ENCODE measurements at regions not wholly inside any gene's neighbourhood (a gene's known extent, or its start where the extent isn't known, plus 50 kb on each side); places are given as distances from the start of the nearest gene placed in this dataset.

GRCh38 chr12:71060426-71060825 lies 97.4 kb downstream of the TSPAN8 start:
- Histone ChIP-seq H2BK5ac (ENCODE audit: insufficient read length, low read length) (no peak overlapping the region), H3K4ac (ENCODE audit: low read depth, low read length) (no peak overlapping the region), H3K4me1 (ENCODE audit: insufficient read depth, low read length) (no peaks in the 10 kb centered on the region), H3K79me2 (ENCODE audit: insufficient read depth, low read length) (no peaks in the 10 kb centered on the region), H3K27ac (ENCODE audit: insufficient read length, low read depth, low read length) (no peak overlapping the region), H3K9ac (ENCODE audit: extremely low read depth, insufficient read length, low read length) (no peak overlapping the region), H4K20me1 (ENCODE audit: control insufficient read depth, insufficient read depth, insufficient read length) (no peaks in the 10 kb centered on the region), H3T11ph (ENCODE audit: low read length) (no peak overlapping the region), H3K18ac (ENCODE audit: insufficient read length, low read depth, low read length) (no peak overlapping the region), H3K14ac (ENCODE audit: insufficient read depth, low read length) (no peak overlapping the region), H3K23ac (ENCODE audit: insufficient read length, low read depth, low read length) (no peak overlapping the region), H2AFZ (ENCODE audit: low read length) (no peak overlapping the region), H2BK20ac (ENCODE audit: low read depth, low read length, poor library complexity, severe bottlenecking) (no peak overlapping the region), H3K9me3 (ENCODE audit: control insufficient read depth, low read depth, low read length) (no peaks in the 10 kb centered on the region), H3K4me2 (ENCODE audit: insufficient read depth, insufficient read length, low read length) (no peak overlapping the region), H3K23me2 (ENCODE audit: insufficient read length, low read depth, low read length, poor library complexity, severe bottlenecking) (no peaks in the 10 kb centered on the region), H2BK120ac (ENCODE audit: low read depth, low read length, poor library complexity, severe bottlenecking) (no peak overlapping the region), H2BK15ac (ENCODE audit: low read depth, low read length) (no peak overlapping the region), H2BK12ac (ENCODE audit: insufficient read length, low read depth, low read length) (no peak overlapping the region), H4K91ac (ENCODE audit: insufficient read length, low read depth, low read length) (no peak overlapping the region), H3K56ac (ENCODE audit: insufficient read length, low read depth, low read length) (no peak overlapping the region), H2AK5ac (ENCODE audit: insufficient read length, low read length) (no peak overlapping the region), H4K8ac (replicated peaks; ENCODE audit: insufficient read length, low read depth, low read length) (no peak overlapping the region), H3K79me1 (ENCODE audit: insufficient read depth, low read depth, low read length, poor library complexity, severe bottlenecking) (no peaks in the 10 kb centered on the region), H4K5ac (ENCODE audit: insufficient read length, low read depth, low read length) (no peak overlapping the region), H3K27me3 (ENCODE audit: insufficient read depth, low read length) (no peaks in the 10 kb centered on the region)
- H3K4me1 Mint-ChIP-seq = peaks cover 2% of the 10 kb centered on the region in 2 experiments; a peak in 3 of 4 replicates
- no peak overlapping the region for H3K4me3 Mint-ChIP-seq
- H3K27ac Mint-ChIP-seq = no peak overlapping the region
- no peak for TF ChIP-seq CTCF (conservative IDR thresholded peaks at IDR 0.05)
- H3K36me3 Mint-ChIP-seq (ENCODE audit: insufficient read depth in 1 of 3, low read depth in 3 of 3) = no peaks in the 10 kb centered on the region; a peak in 1 of 7 replicates
- no CpG with 5 or more reads among the region's 4 CpGs for WGBS (ENCODE audit: extremely low coverage, insufficient read length, low lambda C conversion rate)
- H3K9me3 Mint-ChIP-seq = no peaks in the 10 kb centered on the region
- no peak for DNase-seq
- no peaks in the 10 kb centered on the region for H3K27me3 Mint-ChIP-seq (ENCODE audit: low read depth)

Measured in H9 (cell line).